ENCODE measurements at regions not wholly inside any gene's neighbourhood (a gene's known extent, or its start where the extent isn't known, plus 50 kb on each side); places are given as distances from the start of the nearest gene placed in this dataset.

DNA sequence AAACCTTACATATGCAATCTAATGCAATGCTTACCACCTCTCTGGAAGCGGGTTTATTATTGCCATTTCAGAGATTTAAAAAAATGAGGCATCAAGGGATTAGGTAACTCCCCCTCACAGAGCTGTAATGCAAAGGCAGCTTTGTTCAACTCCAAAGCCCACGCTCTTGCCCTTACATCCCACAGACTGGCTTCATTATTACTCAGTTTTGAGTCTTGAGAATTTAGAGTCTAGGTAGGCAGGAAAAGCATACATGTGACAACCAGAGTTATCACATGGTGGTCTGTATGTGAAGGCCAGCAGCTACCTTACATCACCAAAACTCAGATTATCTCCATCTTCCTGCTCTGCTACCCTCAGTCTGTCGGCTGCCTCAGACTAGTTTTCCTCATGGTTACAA, 326.9 kb downstream of the UACA start:
- no peak for TF ChIP-seq CTCF (IDR thresholded peaks at IDR 0.05)
- no peak for TF ChIP-seq POLR2A (IDR thresholded peaks at IDR 0.05)
